PC-3 (cell line): ENCODE measurements at regions not wholly inside any gene's neighbourhood (a gene's known extent, or its start where the extent isn't known, plus 50 kb on each side); places are given as distances from the start of the nearest gene placed in this dataset.

Experiments
- EZH2 ChIP-seq: fragments of 300-600 bp; sonication (generic); IDR thresholded peaks from one replicate; pipeline ENCODE4 v1.6.1; 2017; ENCODE audit warnings: antibody characterized with exemption, mild to moderate bottlenecking, low read length; ENCODE audit not compliant: unreplicated experiment
- EZH2phosphoT487 ChIP-seq: fragments of 300-600 bp; sonication (generic); IDR thresholded peaks from 2 replicates; pipeline ENCODE4 v1.6.1; 2018; ENCODE audit warnings: mild to moderate bottlenecking, antibody characterized with exemption, low read length, borderline replicate concordance
- TF ChIP-seq, protein P1 (sequence below): fragments of 300-600 bp; sonication (generic); conservative IDR thresholded peaks from 2 replicates; pipeline ENCODE4 v1.5.1; 2017; ENCODE audit warnings: antibody characterized with exemption, low read depth, mild to moderate bottlenecking, low read length

DNA sequence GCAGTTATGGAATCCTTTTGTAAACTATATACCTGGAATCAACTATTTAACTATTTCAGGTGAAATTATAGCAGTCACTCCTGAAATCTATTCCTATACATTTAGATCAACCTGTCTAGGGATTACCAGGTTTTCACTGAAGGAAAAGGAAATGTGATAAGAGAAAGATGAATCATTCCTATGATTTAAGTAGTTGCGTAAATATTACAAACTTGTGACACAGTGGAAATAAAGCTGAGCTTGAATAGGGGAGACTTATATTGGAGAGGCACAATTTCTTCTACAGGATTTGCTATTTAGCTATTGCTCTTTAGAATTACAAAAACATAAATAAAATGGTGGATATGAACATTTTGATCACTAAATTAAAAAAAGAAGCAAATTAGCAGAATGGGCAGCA is 284.1 kb upstream of the EPHA5 start:
- TF ChIP-seq, protein P1, sequence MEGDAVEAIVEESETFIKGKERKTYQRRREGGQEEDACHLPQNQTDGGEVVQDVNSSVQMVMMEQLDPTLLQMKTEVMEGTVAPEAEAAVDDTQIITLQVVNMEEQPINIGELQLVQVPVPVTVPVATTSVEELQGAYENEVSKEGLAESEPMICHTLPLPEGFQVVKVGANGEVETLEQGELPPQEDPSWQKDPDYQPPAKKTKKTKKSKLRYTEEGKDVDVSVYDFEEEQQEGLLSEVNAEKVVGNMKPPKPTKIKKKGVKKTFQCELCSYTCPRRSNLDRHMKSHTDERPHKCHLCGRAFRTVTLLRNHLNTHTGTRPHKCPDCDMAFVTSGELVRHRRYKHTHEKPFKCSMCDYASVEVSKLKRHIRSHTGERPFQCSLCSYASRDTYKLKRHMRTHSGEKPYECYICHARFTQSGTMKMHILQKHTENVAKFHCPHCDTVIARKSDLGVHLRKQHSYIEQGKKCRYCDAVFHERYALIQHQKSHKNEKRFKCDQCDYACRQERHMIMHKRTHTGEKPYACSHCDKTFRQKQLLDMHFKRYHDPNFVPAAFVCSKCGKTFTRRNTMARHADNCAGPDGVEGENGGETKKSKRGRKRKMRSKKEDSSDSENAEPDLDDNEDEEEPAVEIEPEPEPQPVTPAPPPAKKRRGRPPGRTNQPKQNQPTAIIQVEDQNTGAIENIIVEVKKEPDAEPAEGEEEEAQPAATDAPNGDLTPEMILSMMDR: no peak
- no peak for TF ChIP-seq EZH2phosphoT487
- TF ChIP-seq EZH2: no peak
